ENCODE measurements at regions not wholly inside any gene's neighbourhood (a gene's known extent, or its start where the extent isn't known, plus 50 kb on each side); places are given as distances from the start of the nearest gene placed in this dataset.

GRCh38 chr13:105735281-105735680 lies 800.2 kb downstream of the EFNB2 start:
- TF ChIP-seq, protein P1, sequence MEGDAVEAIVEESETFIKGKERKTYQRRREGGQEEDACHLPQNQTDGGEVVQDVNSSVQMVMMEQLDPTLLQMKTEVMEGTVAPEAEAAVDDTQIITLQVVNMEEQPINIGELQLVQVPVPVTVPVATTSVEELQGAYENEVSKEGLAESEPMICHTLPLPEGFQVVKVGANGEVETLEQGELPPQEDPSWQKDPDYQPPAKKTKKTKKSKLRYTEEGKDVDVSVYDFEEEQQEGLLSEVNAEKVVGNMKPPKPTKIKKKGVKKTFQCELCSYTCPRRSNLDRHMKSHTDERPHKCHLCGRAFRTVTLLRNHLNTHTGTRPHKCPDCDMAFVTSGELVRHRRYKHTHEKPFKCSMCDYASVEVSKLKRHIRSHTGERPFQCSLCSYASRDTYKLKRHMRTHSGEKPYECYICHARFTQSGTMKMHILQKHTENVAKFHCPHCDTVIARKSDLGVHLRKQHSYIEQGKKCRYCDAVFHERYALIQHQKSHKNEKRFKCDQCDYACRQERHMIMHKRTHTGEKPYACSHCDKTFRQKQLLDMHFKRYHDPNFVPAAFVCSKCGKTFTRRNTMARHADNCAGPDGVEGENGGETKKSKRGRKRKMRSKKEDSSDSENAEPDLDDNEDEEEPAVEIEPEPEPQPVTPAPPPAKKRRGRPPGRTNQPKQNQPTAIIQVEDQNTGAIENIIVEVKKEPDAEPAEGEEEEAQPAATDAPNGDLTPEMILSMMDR (IDR thresholded peaks at IDR 0.05): no peak
- H3K27ac Mint-ChIP-seq (ENCODE audit: unreplicated experiment): no peak overlapping the region
- H3K9me3 Mint-ChIP-seq (ENCODE audit: low read depth): no peaks in the 10 kb centered on the region
- H3K4me1 Mint-ChIP-seq (ENCODE audit: low read depth): peaks cover 17% of the 10 kb centered on the region
- no peaks in the 10 kb centered on the region for H3K36me3 Mint-ChIP-seq (ENCODE audit: low read depth)
- no peak overlapping the region for H3K4me3 Mint-ChIP-seq (ENCODE audit: unreplicated experiment)
- H3K27me3 Mint-ChIP-seq (ENCODE audit: low read depth): no peaks in the 10 kb centered on the region
- DNase-seq (ENCODE audit: low spot score): no peak

DNA sequence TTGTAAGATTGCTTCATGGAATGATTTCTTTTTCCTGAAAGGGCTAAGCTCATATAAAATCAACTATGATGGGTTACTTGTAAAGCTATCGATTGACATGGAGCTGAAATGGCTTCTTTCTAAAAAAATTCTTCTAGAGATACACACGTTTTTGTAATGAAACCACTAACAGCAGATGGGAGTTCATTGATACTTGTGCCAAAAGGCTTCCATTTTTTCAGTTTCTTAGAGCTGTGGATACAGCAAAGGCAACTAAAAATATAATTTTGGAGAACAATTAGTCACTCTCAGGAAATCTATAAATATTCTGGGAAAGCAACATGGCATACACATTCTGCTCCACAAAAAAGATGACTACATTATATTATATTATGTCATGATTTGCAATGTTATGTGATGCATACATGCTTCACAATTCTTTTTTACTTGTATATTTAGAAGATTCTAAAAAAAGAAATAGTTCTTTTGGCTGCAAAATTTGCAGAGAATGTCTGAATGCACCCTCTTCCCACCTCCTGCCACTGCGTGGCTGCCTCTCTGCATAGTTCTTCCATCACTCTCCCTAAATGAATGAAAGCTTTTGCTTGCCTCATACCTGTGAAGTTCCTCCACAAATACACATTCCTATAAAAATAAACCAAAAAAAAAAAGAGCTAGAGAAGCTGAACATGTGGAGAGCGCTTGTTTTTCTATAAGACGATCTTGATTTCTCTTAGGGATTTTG lies 802.5 kb downstream of the EFNB2 start:
- Mint-ChIP-seq H3K4me1 (ENCODE audit: low read depth) (peaks cover 17% of the 10 kb centered on the region), H3K9me3 (ENCODE audit: low read depth) (no peaks in the 10 kb centered on the region), H3K27ac (ENCODE audit: unreplicated experiment) (no peak overlapping the region), H3K27me3 (ENCODE audit: low read depth) (no peaks in the 10 kb centered on the region), H3K4me3 (ENCODE audit: unreplicated experiment) (no peak overlapping the region), H3K36me3 (ENCODE audit: low read depth) (no peaks in the 10 kb centered on the region)
- no peak for DNase-seq (ENCODE audit: low spot score)
- TF ChIP-seq, protein P1 (IDR thresholded peaks at IDR 0.05): no peak

DNA sequence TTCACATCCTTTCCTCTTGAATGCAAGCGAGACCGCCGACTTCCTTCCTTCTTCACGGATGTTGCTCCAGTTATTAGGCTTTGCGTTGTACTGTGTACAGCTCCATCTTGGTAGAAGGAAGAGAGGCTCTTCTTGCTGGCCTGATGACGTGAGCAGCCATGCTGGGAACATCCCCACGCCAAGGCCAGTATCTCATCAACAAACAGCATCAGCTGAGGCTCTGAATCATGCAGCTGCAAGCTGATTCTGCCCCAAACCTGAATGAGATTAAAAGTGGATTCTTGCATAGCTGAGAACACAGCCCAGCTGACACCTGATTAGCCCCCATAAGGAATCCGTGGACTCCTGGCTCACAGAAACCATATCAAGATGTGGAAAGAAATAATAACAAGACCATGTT lies 809.6 kb downstream of the EFNB2 start:
- no peaks in the 10 kb centered on the region for H3K27me3 Mint-ChIP-seq (ENCODE audit: low read depth)
- H3K36me3 Mint-ChIP-seq (ENCODE audit: low read depth): no peaks in the 10 kb centered on the region
- no peak overlapping the region for H3K4me3 Mint-ChIP-seq (ENCODE audit: unreplicated experiment)
- H3K27ac Mint-ChIP-seq (ENCODE audit: unreplicated experiment): no peak overlapping the region
- DNase-seq (ENCODE audit: low spot score): no peak
- H3K9me3 Mint-ChIP-seq (ENCODE audit: low read depth): no peaks in the 10 kb centered on the region
- H3K4me1 Mint-ChIP-seq (ENCODE audit: low read depth): no peaks in the 10 kb centered on the region
- TF ChIP-seq, protein P1 (IDR thresholded peaks at IDR 0.05): no peak

DNA sequence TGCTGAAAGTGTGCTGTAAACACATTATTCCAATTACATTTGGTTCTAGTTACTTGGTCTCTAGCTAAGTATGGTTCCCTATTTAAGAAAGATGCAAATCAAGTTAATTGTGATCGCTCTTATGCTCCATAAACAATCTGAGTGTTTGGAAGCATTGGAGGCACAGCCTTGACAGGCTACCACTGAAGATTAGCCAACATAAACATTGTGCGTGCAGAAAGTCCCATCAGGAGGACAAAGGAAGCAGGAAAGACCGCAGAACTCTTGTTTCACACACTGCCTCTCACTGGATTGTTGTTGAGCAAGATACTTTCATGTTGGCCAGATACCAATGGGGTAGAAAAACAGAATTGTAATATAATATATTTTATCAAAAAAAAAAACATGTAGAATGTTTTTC lies 814.4 kb downstream of the EFNB2 start:
- TF ChIP-seq, protein P1 (IDR thresholded peaks at IDR 0.05): no peak
- peaks cover 2% of the 10 kb centered on the region for H3K4me1 Mint-ChIP-seq (ENCODE audit: low read depth)
- no peak overlapping the region for H3K4me3 Mint-ChIP-seq (ENCODE audit: unreplicated experiment)
- H3K27me3 Mint-ChIP-seq (ENCODE audit: low read depth): no peaks in the 10 kb centered on the region
- peaks cover 1% of the 10 kb centered on the region for H3K9me3 Mint-ChIP-seq (ENCODE audit: low read depth)
- no peak for DNase-seq (ENCODE audit: low spot score)
- no peaks in the 10 kb centered on the region for H3K36me3 Mint-ChIP-seq (ENCODE audit: low read depth)
- H3K27ac Mint-ChIP-seq (ENCODE audit: unreplicated experiment): no peak overlapping the region

GRCh38 chr13:105719859-105720258 lies 815.6 kb downstream of the EFNB2 start:
- DNase-seq (ENCODE audit: low spot score): no peak
- Mint-ChIP-seq H3K36me3 (ENCODE audit: low read depth) (no peaks in the 10 kb centered on the region), H3K27ac (ENCODE audit: unreplicated experiment) (no peak overlapping the region), H3K4me3 (ENCODE audit: unreplicated experiment) (no peak overlapping the region), H3K4me1 (ENCODE audit: low read depth) (peaks cover 2% of the 10 kb centered on the region), H3K27me3 (ENCODE audit: low read depth) (no peaks in the 10 kb centered on the region), H3K9me3 (ENCODE audit: low read depth) (peaks cover 3% of the 10 kb centered on the region)
- TF ChIP-seq, protein P1 (IDR thresholded peaks at IDR 0.05): no peak

All from chondrocyte (in vitro differentiated cells).